H1 (cell line): ENCODE measurements at regions not wholly inside any gene's neighbourhood (a gene's known extent, or its start where the extent isn't known, plus 50 kb on each side); places are given as distances from the start of the nearest gene placed in this dataset.

Source experiments
- RXRA ChIP-seq: IDR thresholded peaks from 2 replicates; pipeline ENCODE4 v1.6.1; 2011; ENCODE audit warnings: low read depth, mild to moderate bottlenecking, low read length, moderate library complexity; ENCODE audit not compliant: insufficient read depth
- TF ChIP-seq, protein P1 (sequence below): fragments of 300-600 bp; sonication (generic); IDR thresholded peaks from 2 replicates; pipeline ENCODE4 v1.7.1; 2012; ENCODE audit warnings: low read length, moderate library complexity, mild to moderate bottlenecking, inconsistent platforms; ENCODE audit not compliant: insufficient replicate concordance

DNA sequence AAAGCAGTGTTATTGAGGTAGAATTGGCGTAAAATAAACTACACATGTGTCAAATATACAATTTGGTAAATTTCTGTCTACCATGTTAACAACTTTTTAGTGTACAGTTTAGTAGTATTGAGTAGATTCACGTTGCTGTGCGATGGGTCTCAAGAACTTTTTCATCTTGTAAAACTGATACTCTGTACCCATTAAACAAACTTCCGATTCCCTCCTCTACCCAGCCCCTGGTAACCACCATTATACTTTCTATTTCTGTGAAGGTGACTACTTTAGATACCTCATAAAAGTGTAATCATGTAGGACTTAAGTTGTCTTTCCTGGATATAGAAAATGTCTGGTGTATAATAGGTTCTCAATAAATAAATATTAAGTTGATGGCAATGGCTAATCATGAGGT is 408.5 kb upstream of the POT1 start (continued):
- TF ChIP-seq, protein P1, sequence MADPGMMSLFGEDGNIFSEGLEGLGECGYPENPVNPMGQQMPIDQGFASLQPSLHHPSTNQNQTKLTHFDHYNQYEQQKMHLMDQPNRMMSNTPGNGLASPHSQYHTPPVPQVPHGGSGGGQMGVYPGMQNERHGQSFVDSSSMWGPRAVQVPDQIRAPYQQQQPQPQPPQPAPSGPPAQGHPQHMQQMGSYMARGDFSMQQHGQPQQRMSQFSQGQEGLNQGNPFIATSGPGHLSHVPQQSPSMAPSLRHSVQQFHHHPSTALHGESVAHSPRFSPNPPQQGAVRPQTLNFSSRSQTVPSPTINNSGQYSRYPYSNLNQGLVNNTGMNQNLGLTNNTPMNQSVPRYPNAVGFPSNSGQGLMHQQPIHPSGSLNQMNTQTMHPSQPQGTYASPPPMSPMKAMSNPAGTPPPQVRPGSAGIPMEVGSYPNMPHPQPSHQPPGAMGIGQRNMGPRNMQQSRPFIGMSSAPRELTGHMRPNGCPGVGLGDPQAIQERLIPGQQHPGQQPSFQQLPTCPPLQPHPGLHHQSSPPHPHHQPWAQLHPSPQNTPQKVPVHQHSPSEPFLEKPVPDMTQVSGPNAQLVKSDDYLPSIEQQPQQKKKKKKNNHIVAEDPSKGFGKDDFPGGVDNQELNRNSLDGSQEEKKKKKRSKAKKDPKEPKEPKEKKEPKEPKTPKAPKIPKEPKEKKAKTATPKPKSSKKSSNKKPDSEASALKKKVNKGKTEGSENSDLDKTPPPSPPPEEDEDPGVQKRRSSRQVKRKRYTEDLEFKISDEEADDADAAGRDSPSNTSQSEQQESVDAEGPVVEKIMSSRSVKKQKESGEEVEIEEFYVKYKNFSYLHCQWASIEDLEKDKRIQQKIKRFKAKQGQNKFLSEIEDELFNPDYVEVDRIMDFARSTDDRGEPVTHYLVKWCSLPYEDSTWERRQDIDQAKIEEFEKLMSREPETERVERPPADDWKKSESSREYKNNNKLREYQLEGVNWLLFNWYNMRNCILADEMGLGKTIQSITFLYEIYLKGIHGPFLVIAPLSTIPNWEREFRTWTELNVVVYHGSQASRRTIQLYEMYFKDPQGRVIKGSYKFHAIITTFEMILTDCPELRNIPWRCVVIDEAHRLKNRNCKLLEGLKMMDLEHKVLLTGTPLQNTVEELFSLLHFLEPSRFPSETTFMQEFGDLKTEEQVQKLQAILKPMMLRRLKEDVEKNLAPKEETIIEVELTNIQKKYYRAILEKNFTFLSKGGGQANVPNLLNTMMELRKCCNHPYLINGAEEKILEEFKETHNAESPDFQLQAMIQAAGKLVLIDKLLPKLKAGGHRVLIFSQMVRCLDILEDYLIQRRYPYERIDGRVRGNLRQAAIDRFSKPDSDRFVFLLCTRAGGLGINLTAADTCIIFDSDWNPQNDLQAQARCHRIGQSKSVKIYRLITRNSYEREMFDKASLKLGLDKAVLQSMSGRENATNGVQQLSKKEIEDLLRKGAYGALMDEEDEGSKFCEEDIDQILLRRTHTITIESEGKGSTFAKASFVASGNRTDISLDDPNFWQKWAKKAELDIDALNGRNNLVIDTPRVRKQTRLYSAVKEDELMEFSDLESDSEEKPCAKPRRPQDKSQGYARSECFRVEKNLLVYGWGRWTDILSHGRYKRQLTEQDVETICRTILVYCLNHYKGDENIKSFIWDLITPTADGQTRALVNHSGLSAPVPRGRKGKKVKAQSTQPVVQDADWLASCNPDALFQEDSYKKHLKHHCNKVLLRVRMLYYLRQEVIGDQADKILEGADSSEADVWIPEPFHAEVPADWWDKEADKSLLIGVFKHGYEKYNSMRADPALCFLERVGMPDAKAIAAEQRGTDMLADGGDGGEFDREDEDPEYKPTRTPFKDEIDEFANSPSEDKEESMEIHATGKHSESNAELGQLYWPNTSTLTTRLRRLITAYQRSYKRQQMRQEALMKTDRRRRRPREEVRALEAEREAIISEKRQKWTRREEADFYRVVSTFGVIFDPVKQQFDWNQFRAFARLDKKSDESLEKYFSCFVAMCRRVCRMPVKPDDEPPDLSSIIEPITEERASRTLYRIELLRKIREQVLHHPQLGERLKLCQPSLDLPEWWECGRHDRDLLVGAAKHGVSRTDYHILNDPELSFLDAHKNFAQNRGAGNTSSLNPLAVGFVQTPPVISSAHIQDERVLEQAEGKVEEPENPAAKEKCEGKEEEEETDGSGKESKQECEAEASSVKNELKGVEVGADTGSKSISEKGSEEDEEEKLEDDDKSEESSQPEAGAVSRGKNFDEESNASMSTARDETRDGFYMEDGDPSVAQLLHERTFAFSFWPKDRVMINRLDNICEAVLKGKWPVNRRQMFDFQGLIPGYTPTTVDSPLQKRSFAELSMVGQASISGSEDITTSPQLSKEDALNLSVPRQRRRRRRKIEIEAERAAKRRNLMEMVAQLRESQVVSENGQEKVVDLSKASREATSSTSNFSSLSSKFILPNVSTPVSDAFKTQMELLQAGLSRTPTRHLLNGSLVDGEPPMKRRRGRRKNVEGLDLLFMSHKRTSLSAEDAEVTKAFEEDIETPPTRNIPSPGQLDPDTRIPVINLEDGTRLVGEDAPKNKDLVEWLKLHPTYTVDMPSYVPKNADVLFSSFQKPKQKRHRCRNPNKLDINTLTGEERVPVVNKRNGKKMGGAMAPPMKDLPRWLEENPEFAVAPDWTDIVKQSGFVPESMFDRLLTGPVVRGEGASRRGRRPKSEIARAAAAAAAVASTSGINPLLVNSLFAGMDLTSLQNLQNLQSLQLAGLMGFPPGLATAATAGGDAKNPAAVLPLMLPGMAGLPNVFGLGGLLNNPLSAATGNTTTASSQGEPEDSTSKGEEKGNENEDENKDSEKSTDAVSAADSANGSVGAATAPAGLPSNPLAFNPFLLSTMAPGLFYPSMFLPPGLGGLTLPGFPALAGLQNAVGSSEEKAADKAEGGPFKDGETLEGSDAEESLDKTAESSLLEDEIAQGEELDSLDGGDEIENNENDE = no peak
- TF ChIP-seq RXRA = no peak
